NCI-H1417 (cell line): ENCODE measurements at regions not wholly inside any gene's neighbourhood (a gene's known extent, or its start where the extent isn't known, plus 50 kb on each side); places are given as distances from the start of the nearest gene placed in this dataset.

Source experiments
- DNase-seq, 3 experiments: peaks; one replicate each; lab custom pipeline; 2025; lab: John Stamatoyannopoulos, UW

DNA sequence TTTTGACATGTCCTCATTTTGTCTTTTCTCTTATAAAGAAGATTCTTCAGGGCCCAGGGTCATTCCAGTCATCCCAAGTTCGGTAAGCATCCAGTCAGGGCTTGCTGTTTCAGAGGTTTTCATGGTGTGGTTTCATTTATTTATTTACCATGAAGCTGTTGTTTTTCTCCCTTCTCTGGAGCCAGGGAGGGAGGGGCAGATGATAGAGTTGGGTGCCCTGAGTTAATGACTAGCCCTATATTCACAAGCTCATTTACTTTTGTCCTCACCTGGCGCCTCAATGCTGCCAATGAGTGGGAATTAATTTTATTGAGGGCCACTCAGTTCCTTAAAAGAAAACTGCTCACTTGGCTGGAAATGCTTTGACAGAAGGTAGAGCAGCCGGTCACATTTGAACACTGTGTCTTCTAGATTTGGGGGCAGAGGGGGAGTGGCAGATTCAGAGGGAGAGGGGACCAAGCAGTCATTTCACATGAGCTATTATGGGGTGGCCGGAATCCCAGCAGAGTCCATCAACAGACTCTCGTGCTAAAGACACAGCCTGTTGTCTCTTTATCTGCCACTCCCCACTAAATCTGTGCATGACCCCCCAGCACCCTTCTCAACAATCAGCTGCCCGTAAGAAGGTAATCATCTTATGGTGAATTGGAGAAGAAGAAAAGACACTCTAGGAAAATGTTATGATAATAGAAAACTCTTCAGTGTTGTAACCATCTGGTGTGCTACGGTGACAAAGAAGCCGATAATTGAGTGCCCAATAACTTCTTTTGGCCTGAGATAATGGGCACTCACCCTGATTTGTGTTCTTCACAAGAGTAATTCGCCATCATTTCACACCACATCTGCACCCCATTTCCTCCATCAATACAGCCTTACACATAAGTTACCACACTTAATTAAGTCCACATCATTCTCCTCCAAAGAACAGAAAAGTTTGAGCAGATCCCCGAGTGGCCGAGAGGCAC is 573.5 kb upstream of the JAG1 start:
- no peak for DNase-seq

DNA sequence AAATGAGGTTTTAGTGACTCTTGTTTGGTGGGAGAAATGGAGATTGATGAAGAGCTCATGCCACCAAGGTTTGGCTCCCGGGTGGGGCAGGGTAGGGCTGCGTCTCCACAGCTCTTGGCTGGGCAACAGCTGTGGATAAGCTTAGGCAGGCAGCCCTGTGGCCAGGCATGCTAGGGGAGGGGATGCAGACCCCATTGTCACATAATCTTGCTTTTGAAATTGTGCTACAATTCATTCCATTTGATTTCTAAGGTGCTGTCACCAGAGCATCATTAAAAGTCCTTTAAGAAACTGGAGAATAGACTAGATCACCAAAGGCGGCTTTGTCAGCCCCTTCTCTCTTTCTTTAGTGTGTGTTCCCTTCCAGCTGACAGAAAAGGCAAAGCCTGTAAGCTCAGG is 574.2 kb upstream of the JAG1 start:
- no peak for DNase-seq

DNA sequence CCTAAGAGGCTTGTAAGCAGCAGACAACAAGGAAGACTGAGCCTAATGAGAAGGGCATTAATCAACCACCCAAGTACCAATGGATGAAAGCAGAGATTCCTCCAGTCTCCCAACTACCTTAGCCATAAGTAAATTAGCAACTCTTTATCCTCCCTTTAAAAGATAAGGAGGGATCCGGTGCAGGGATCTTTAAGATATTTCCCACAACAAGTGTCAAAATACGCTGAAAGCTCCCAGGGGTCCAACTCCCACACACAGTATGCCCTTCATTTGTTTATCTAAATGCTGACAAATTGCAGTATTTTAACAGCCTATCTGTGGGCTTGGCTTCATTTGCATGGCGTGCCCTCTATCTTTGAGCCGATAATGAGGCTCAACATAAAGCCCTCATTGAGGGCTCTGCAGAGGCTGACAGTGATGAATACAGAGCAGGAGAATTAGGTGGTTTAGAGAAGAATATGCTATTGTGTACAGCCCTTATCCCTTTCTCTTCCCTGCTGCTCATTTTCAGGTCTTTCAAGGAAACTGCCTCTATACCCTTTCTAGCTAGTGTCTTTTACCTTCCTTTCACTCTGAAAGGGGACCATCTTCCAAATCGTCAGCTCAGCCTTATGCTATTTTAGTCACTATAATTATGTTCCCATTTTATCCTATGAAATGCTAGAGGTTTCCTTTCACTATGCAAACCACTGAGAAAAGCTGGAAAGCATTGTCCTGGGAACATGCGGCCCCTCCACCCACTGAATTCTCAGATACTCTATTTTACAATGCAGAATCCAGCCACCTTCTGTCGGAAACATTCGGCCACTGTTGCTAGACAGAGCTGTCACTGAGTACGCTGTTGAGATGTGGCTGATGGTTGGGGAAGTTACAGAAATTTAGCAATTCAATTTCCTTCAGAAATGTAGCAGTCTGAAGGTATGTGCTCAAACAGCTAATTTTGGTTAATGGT is 575.2 kb upstream of the JAG1 start:
- DNase-seq, result no peak

DNA sequence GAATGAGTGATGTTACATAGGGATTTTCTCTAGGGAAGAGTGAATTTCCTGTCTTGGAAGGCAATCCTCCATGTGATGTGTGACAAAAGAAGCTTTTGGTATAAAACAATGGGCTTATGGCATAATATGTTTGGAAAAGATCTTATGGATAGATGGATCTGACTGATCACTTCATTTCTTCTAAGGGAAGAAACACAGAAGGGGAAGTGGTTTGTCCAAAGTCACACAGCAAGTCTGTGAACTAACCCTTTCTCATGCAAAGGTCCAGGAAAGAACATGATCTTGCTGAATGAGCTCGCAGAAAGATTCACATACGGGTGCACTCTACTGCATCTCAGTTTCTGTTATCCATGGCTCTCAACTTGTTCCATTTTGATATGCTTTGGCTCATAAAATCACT is 575.9 kb upstream of the JAG1 start:
- no peak for DNase-seq

DNA sequence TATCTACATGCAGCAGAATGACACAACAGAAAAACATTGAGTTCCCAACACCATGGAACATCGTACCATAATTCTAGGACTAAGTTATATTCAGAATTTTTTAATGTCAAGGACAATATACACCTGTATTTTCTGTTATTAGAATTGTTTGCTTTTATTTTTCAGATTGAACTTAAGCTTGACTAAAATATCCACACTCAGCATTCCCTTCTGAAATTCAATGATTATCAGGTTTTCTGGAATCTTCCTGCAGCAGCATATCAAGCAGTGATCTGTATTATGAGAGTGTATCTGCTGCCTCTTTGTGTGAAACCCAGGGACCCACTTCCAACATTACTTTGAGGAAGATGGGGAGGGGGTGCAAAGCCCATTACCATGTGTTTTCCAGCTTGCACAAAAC is 578.6 kb upstream of the JAG1 start:
- DNase-seq, result no peak

DNA sequence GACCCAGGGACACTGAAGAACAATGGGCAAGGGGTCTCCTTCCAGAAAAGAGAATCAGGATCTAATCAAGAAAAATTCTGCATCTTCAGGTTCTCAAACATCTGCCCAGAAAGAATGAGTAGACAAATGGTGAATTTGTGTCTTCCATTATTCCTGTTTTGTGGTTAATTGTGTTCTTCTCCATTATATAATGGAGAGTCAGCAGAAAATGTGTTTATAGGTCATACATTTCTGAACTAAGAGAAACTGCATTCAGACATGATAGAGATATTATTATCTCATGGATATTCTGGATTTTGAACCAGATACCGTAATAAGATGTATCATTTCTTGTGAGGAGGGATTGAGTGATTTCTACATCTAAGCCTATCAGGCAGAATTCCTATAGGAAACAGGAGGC is 581.7 kb upstream of the JAG1 start:
- DNase-seq, result no peak

DNA sequence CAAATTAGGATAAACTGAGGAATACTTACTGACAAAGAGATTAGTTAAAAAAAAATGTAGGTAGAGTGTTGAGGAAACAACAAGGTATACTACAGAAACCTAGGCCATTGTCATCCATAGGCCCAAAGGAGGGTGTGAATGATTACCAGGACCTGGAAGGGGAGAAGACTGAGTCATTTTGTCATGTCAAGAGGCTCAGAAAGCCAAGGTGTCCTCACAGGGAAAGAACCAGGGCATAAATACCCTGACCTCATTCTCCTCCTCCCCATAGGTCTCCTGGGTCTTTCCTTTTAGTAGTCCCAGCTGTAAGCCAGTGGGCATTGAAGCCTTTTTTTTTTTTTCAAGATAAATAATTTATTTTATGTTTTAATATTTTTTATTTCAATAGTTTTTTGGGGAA is 582.1 kb upstream of the JAG1 start:
- no peak for DNase-seq

DNA sequence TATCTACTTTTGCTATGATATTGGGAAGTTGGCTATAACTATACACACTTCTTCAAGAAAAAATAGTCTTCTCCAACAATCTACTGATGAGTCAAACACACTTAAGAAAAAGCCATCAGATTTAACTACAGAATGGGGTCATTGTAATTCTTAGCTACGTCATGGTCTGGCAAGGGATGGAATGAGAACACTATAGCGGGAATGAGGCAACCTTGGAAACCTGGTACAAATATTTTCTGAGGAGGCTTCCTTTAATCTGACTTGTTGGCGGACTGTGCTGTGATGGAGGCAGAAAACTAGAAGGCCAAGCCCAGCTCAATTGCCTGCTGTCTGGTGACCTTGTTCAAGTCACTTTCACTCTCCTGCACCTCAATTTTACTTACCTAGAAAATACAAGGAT is 586.8 kb upstream of the JAG1 start:
- DNase-seq, result no peak

DNA sequence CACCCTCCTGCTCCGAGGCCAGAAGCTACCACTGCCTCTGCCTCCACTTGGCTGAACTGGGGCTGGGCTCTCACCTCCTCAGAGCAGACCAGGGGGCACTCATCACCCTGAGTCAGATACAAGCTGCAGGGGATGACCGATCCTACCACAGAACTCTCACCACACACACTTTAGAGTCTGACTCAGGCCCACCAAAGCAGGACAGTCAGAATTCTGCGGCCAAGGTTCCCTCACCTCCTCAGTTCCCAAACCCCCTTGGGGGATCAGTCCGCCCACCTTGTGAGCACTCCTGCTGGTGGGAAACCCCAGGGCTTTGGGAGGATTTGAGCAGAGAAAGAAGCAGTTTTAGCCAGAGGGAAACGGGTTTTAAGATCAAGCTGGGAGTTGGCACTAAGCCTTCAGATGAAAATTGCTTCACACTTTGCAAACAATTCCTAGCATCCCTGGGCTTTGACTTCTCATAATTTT is 587.8 kb upstream of the JAG1 start:
- no peak for DNase-seq

DNA sequence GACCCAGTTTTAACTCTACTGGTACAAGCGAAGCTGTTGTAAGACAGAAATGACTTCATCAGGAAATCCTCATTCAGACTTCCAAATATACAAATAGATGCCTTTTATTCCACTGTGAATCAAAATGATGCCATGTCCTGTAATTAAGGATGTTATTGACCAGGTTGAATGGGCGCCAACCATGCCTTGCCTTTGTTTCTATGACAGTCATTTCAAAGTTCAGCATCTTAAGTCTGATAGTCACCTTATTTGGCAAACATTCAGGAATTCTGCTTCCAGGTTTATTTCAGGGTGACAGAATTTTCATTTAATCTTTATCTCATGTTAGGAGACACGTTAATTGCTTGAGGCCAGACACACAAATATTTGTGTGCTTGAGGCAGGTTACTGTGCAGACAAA is 592.8 kb upstream of the JAG1 start:
- DNase-seq, result peak in 1 of 3 experiments; percentile 40

DNA sequence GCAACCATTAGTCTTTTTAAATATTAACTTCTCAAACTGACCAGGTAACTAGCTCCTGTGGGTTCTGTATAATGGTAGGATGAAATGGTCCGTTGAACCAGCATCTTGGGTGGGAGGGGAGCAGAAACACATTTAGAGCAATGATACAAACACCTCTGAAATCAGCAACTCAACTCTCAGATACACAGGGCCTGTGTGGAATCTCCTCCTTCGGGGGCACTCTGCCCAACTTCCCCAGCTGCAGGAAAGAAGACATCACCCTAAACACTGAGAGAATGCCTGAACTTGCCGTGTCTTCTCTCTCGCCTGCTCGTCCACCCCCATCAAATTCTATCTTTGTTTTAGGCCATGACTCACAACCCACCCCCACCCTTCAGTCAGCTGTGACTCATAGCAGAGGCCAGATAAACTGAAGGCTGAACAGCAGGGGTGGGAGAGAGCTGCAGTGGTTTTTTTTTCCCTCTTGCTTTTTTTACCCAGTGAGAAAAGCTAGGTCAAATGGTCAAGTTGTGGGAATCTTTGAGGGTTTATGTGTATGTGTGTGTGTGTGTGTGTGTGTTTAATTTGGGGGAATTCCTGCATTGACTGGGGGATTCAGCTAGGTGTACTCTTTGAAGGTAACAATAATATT is 593.4 kb upstream of the JAG1 start:
- DNase-seq, result peak in 2 of 3 experiments; percentile 16 to 30

DNA sequence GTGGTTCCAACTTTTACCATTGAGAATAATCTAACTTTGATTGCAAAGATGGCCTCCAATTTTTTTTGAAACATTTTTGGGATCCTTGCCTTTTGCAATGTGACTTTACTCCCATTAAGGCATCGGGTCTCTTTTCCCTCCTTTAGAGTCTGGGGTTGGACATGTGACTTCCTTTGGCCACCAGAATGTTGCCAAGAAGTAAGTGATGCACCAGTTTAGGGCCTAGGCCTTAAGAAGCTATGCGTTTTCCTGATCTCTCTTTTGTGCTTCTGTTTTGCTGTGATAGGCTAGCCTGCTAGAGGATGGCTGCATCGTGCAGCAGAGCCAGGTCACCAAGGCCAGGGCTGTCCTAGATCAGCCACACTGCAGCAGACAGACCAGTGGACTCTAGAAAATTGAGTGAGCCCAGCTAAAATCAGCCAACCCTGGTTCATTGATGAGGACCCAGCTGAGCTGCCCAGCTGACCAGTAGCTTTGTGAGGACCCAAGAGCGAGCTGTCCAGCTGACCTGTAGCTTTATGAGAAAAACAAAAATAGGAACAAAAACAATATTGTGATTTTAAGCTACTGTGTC is 594.0 kb upstream of the JAG1 start:
- no peak for DNase-seq

DNA sequence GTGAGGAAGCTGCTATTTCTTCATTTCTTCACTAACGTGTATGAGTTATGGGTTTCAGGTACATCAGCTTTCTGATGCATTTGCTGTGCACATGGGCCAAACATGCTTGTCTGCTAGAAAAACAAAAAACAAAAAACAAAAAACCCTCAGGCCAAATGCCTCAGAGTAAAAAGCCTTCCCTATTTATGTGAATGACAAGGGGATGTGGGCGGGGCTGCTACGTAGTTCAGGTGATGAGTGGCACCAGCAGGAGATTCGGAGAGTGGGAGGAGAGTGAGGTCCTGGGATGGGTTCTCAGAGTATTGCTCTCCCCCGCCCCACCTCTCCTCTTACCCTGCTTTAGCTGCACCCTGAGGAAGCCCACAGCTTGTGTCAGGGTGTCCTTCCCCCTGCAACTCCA is 596.8 kb upstream of the JAG1 start:
- DNase-seq, result no peak

DNA sequence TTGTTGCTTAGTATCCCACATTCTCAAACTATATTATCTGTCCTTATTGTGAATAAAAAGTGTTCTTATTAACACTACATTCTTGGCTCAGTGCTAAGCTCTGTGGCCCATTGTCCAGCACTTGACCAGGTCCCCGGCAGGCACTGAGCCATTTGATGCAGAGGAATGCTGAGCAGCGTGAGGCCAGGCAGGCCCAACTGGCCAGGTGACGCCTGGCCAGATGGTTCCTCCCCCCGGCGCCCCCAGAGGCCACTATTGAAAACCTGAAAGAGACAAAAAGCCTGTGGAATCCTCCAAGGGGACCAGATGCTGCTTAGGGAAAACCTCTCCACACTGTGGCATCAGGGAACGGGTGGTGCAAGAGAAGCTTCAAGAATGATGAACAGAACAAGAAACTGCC is 597.5 kb upstream of the JAG1 start:
- peak in 1 of 3 experiments; percentile 17 for DNase-seq

DNA sequence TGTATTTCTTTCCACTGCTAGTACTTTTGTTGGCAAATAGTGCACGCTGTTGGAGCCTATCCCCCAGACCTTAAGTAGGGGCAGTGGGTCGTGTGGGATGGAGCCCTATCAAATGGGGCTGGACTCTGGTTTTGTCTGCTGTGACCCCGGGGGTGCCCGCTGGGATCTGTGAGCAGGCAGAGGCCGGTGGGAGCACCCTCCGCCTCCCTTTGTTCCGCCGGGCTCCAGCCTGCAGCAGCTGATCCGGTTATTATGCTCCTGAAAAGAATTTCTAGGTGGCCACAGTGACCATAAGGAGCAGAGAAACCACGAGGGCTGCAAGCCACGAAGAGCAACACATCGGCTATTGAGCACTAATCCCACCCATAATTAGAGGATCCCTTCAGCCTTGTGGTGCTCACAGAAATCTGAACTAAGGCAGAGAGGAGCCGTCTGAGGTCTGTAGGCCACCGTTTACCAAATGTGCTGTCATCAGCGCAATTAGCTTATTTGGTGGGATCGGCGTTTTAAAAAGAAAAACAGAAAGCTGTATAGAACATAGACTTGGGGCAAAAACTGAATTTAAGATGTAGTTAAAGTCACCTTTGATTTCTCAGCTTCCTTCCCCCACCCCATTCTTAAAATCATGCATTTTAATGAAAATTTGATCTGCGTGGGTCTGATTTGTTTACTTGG is 598.3 kb upstream of the JAG1 start:
- no peak for DNase-seq

DNA sequence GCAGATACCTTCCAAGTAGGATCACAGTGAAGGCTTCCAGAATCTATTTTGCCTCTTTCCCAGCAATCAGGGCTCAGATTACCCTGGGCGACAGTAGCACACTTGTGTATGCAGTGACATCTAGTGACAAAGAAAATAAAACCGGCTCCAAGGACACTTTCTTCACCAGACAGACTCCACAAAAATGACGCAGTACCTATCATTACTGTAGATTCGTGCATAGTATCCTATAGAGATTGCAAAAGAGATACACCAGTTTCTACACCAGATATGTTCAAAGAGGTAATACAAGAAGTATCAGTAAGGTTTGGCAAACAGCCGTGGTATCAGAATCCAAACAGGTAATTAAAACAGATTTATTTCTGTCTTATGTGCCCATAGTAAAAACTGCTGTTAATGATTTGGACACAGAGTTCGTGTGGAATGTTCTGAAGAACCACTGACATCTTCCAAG is 600.4 kb upstream of the JAG1 start:
- peak; percentile 55 to 89 (median 83) for DNase-seq

DNA sequence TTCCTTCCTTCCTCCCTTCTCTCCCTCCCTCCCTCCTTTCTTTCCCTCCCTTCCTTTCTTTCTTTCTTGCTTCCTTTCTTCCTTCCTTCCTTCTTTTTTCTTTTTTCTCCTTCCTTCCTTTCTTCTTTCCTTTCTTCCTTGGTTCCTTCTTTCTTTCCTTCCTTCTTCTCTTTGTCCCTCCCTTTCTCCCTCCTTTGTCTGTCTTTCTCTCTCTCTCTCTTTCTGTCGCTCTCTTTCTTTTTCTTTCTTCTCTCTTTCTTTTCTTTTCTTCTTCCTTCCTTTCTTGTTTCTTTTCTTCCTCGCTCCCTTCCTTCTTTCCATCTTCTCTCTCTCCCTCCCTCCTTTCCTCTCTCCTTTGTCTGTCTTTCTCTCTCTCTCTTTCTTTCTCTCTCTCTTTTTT is 601.9 kb upstream of the JAG1 start:
- no peak for DNase-seq

DNA sequence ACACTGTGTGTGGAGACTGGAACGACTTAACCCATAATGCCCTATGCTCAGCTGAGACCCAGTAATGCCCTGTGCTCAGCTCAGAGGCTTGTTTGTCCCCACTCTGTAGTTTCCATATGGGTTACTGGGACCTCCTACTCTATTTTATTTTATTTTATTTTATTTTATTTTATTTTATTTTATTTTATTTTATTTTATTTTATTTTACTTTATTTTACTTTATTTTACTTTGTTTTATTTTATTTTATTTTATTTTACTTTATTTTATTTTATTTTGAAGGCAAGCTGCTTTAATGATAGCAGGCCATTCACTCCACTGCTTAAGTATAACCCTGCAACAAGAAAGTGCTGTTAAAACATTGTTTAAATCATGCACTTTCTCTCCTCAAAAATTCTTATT is 603.4 kb upstream of the JAG1 start:
- no peak for DNase-seq

DNA sequence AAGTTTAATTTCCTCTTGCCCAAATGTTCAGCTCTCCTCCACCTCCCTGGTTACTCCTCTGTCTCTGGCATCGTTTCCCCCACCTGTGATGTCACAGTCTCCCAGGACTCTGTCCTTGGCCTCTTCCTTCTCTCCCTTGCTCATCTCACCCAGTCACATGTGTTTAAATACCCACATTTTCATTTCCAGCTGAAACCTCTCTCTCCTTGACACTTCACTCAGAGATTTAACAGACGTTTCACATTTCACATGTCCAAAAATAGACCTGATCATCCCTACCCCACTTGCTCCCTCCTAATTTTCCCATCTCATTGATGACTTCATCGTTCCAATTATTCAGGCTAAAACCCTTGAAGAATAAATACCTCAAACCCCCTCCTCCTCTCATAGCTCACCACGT is 604.1 kb upstream of the JAG1 start:
- no peak for DNase-seq

DNA sequence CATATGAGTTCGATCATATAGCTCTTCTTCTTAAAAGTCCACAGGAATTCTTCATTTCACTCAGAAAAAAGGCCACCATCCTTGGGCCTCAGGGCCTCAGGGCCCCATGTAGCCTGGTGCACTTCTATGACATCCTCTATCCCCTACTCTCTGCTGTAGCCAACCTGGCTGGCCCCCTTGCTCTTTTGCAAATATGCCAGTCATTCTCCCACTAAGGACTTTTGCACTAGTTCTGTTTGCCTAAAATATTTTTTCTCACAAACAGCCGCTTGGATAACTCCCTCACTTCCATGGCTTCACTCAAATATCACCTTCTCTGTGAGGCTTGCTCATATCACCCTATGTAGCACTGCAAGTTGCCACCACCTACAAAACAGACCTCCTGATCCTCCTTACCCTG is 604.7 kb upstream of the JAG1 start:
- no peak for DNase-seq

DNA sequence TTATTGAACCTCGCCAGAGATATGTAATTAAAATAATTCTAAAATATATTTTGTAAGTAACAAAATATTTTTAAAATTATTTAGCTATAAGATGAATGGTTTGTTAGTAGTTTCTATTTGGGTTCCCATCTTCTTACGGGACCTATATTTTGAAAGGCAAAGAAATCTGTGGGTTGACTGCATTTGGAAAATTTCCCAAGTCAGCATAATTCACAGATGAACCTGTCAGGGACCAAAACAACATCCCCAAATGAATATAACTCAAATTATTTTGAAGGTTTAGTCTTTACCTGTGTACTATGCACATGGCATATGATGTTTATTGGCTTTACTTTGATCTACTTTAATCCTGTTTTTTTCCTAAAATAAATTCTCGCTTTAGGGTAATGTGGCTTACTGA is 607.4 kb upstream of the JAG1 start:
- DNase-seq, result no peak
